SK-N-SH (cell line): ENCODE measurements at regions not wholly inside any gene's neighbourhood (a gene's known extent, or its start where the extent isn't known, plus 50 kb on each side); places are given as distances from the start of the nearest gene placed in this dataset.
"Not testable (repeated sequence)": the region's sequence is repeated elsewhere in the genome, so short reads cannot be mapped to it uniquely, and the experiment has no call there.

ENCODE experiments used
- CTCF ChIA-PET: fragments of 300-600, 350-600 bp; formaldehyde crosslinking; extraction: SDS; loops from one replicate; lab custom pipeline; 2021; lab: Yijun Ruan, JAX
- POLR2A ChIA-PET: fragments of 350-600 bp; sonication (Branson Sonifier 250); formaldehyde crosslinking; extraction: SDS; loops from one replicate; lab custom pipeline; 2020; ENCODE audit warnings: antibody characterized with exemption, inconsistent platforms; lab: Yijun Ruan, JAX
- DNase-seq: peaks from one replicate; pipeline ENCODE4 v3.0.0; 2012
- H2AFZ ChIP-seq: fragments of 200-600 bp; sonication (generic); 2 replicates; pipeline ENCODE4 v1.8.1; 2016; ENCODE audit warnings: antibody characterized with exemption, mild to moderate bottlenecking, low read depth
- H3F3A ChIP-seq: fragments of 200-600 bp; sonication (generic); replicated peaks from 2 replicates; pipeline ENCODE3; 2016; ENCODE audit warnings: antibody characterized with exemption, mild to moderate bottlenecking; ENCODE audit not compliant: insufficient read depth
- H3K27ac ChIP-seq, 2 experiments: fragments of 200-500 bp in 1 of 2; fragments of 200-600 bp in 1 of 2; sonication (Bioruptor generic) in 1 of 2; sonication (generic), shearing (Covaris generic) in 1 of 2; 2 replicates each; pipeline versions ENCODE4 v1.5.1 to v1.6.1; 2014 to 2016; ENCODE audit warnings: low read depth in 2 of 2, inconsistent platforms in 1 of 2, low read length in 1 of 2, mild to moderate bottlenecking in 1 of 2, mixed read lengths in 1 of 2
- H3K27me3 ChIP-seq: fragments of 200-600 bp; sonication (generic), shearing (Covaris generic); 2 replicates; pipeline ENCODE4 v1.6.1; 2016; ENCODE audit warnings: mixed run types; ENCODE audit not compliant: insufficient read depth
- H3K36me3 ChIP-seq, 2 experiments: fragments of 200-500 bp in 1 of 2; fragments of 200-600 bp in 1 of 2; sonication (Bioruptor generic) in 1 of 2; sonication (generic) in 1 of 2; replicated peaks in 1 of 2; 2 replicates each; pipeline versions ENCODE3 to v1.5.1; 2014 to 2016; ENCODE audit warnings: low read length in 1 of 2, mild to moderate bottlenecking in 1 of 2; ENCODE audit not compliant: insufficient read depth in 2 of 2, control insufficient read depth in 1 of 2
- H3K4me1 ChIP-seq, 2 experiments: fragments of 200-500 bp in 1 of 2; fragments of 200-600 bp in 1 of 2; sonication (Bioruptor generic) in 1 of 2; sonication (generic), shearing (Covaris generic) in 1 of 2; 2 replicates each; pipeline versions ENCODE4 v1.5.1 to v1.6.1; 2014 to 2016; ENCODE audit warnings: low read depth in 1 of 2, low read length in 1 of 2, mixed run types in 1 of 2; ENCODE audit not compliant: insufficient read depth in 2 of 2, control insufficient read depth in 1 of 2
- H3K4me2 ChIP-seq: fragments of 200-600 bp; sonication (generic), shearing (Covaris generic); 2 replicates; pipeline ENCODE4 v1.6.1; 2017; ENCODE audit warnings: mixed run types
- H3K4me3 ChIP-seq, 2 experiments: fragments of 200-500 bp in 1 of 2; fragments of 200-600 bp in 1 of 2; sonication (Bioruptor generic) in 1 of 2; sonication (generic), shearing (Covaris generic) in 1 of 2; 2 replicates each; pipeline versions ENCODE4 v1.5.1 to v1.8.1; 2014 to 2016; ENCODE audit warnings: low read depth in 2 of 2, inconsistent platforms in 1 of 2, low read length in 1 of 2, mild to moderate bottlenecking in 1 of 2, mixed read lengths in 1 of 2, moderate library complexity in 1 of 2
- H3K79me2 ChIP-seq: fragments of 200-600 bp; sonication (generic); 2 replicates; pipeline ENCODE4 v1.8.1; 2017; ENCODE audit warnings: mild to moderate bottlenecking; ENCODE audit not compliant: insufficient read depth
- H3K9ac ChIP-seq: fragments of 200-600 bp; sonication (generic); 2 replicates; pipeline ENCODE4 v1.6.1; 2017; ENCODE audit warnings: mixed run types
- H3K9me2 ChIP-seq: fragments of 200-600 bp; sonication (generic); 2 replicates; pipeline ENCODE4 v1.6.1; 2017; ENCODE audit warnings: mixed run types
- H3K9me3 ChIP-seq: fragments of 200-600 bp; sonication (generic); 2 replicates; pipeline ENCODE4 v1.6.1; 2017; ENCODE audit warnings: mixed run types, mild to moderate bottlenecking, moderate library complexity
- H4K20me1 ChIP-seq: fragments of 200-600 bp; sonication (generic); 2 replicates; pipeline ENCODE4 v1.6.1; 2017; ENCODE audit warnings: mild to moderate bottlenecking, mixed run types; ENCODE audit not compliant: insufficient read depth
- EP300 ChIP-seq, 2 experiments: IDR thresholded peaks; 2 replicates each; pipeline versions ENCODE4 v1.4.0 to v1.6.1; 2012; ENCODE audit warnings: borderline replicate concordance in 1 of 2, low read depth in 1 of 2, low read length in 1 of 2
- FOSL2 ChIP-seq: IDR thresholded peaks from 2 replicates; pipeline ENCODE4 v1.4.0; 2012; ENCODE audit warnings: low read depth, mild to moderate bottlenecking, moderate library complexity, borderline replicate concordance
- FOXJ3 ChIP-seq: sonication (generic); formaldehyde crosslinking; IDR thresholded peaks from 2 replicates; pipeline ENCODE4 v1.5.1; 2020; ENCODE audit warnings: mild to moderate bottlenecking, missing genetic modification reagents
- FOXM1 ChIP-seq: IDR thresholded peaks from 2 replicates; pipeline ENCODE4 v1.4.0; 2012; ENCODE audit warnings: low read depth, mild to moderate bottlenecking
- GABPA ChIP-seq: IDR thresholded peaks from 2 replicates; pipeline ENCODE4 v1.4.0; 2012; ENCODE audit warnings: low read depth, mild to moderate bottlenecking
- GATA2 ChIP-seq: sonication (generic); formaldehyde crosslinking; IDR thresholded peaks from 2 replicates; pipeline ENCODE4 v1.5.0; 2020; ENCODE audit warnings: mild to moderate bottlenecking, missing genetic modification reagents
- MXI1 ChIP-seq: IDR thresholded peaks from 2 replicates; pipeline ENCODE4 v1.6.1; 2012; ENCODE audit warnings: mild to moderate bottlenecking, low read depth, low read length, improper control_type of control experiment
- NFIC ChIP-seq: IDR thresholded peaks from 2 replicates; pipeline ENCODE4 v1.4.0; 2012; ENCODE audit warnings: borderline replicate concordance
- POLR2AphosphoS5 ChIP-seq: IDR thresholded peaks from 2 replicates; pipeline ENCODE4 v1.6.1; 2012; ENCODE audit warnings: low read depth, low read length
- RCOR1 ChIP-seq: fragments of 150-350 bp; IDR thresholded peaks from 2 replicates; pipeline ENCODE4 v1.6.1; 2017; ENCODE audit warnings: antibody characterized with exemption, low read length
- RFX5 ChIP-seq: IDR thresholded peaks from 2 replicates; pipeline ENCODE4 v1.6.1; 2012; ENCODE audit warnings: mild to moderate bottlenecking, improper control_type of control experiment, low read length
- RXRA ChIP-seq: IDR thresholded peaks from 2 replicates; pipeline ENCODE4 v1.4.0; 2012; ENCODE audit warnings: low read depth, mild to moderate bottlenecking, borderline replicate concordance
- SIN3A ChIP-seq: IDR thresholded peaks from 2 replicates; pipeline ENCODE4 v1.6.1; 2012; ENCODE audit warnings: low read depth, mild to moderate bottlenecking, low read length, moderate library complexity, borderline replicate concordance
- TAF1 ChIP-seq: IDR thresholded peaks from 2 replicates; pipeline ENCODE4 v1.6.1; 2012; ENCODE audit warnings: low read depth, mild to moderate bottlenecking, low read length, moderate library complexity, borderline replicate concordance
- TCF12 ChIP-seq: IDR thresholded peaks from 2 replicates; pipeline ENCODE4 v1.4.0; 2012
- TEAD4 ChIP-seq: IDR thresholded peaks from 2 replicates; pipeline ENCODE4 v1.4.0; 2012; ENCODE audit warnings: mild to moderate bottlenecking, borderline replicate concordance; ENCODE audit not compliant: insufficient read depth
- WGBS: methylation state at CpG from one replicate; pipeline ENCODE4 v1.1.6; 2017; ENCODE audit warnings: low lambda C conversion rate; 5-methylcytosine and 5-hydroxymethylcytosine counted together
- TF ChIP-seq, protein P1 (sequence below): IDR thresholded peaks from 2 replicates; pipeline ENCODE4 v1.4.0; 2012; ENCODE audit warnings: low read depth
- TF ChIP-seq, protein P2 (sequence below): IDR thresholded peaks from 2 replicates; pipeline ENCODE4; 2012

DNA sequence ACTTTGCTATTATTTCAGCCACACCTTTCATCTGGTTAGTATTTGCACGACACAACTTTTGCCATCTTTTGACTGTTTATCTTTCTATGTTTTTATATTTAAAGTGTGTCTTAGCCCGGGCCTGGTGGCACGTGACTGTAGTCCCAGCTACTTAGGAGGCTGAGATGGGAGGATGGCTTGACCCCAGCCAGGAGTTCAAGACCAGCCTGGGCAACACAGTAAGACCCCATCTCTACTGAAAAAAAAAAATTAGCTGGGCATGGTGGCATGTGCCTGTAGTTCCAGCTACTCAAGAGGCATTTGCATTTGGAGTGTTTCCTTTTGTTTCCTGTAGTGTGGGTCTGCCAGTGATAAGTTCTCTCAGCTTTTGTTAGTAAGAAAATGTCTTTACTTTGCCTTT, 88.7 kb upstream of the GLI2 start:
- no peak for TF ChIP-seq RCOR1
- TF ChIP-seq NFIC, result no peak
- no peak for TF ChIP-seq FOXM1
- TF ChIP-seq POLR2AphosphoS5, result no peak
- no peak for TF ChIP-seq RXRA
- TF ChIP-seq RFX5, result no peak
- TF ChIP-seq FOSL2, result no peak
- no peak for TF ChIP-seq SIN3A
- no peak for TF ChIP-seq GATA2 (CRISPR knock-in tag)
- TF ChIP-seq EP300 (IDR thresholded peaks at IDR 0.05; ENCODE audit: borderline replicate concordance in 1 of 2, low read depth in 1 of 2, low read length in 1 of 2), result no peak
- no peak for TF ChIP-seq TEAD4
- TF ChIP-seq TAF1, result no peak
- no peak for TF ChIP-seq TCF12
- TF ChIP-seq, protein P1, sequence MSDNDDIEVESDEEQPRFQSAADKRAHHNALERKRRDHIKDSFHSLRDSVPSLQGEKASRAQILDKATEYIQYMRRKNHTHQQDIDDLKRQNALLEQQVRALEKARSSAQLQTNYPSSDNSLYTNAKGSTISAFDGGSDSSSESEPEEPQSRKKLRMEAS, result no peak
- no peak for TF ChIP-seq FOXJ3 (CRISPR knock-in tag)
- no peak for TF ChIP-seq GABPA
- TF ChIP-seq, protein P2, sequence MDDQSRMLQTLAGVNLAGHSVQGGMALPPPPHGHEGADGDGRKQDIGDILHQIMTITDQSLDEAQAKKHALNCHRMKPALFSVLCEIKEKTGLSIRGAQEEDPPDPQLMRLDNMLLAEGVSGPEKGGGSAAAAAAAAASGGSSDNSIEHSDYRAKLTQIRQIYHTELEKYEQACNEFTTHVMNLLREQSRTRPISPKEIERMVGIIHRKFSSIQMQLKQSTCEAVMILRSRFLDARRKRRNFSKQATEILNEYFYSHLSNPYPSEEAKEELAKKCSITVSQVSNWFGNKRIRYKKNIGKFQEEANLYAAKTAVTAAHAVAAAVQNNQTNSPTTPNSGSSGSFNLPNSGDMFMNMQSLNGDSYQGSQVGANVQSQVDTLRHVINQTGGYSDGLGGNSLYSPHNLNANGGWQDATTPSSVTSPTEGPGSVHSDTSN, result no peak
- CTCF ChIA-PET, result interaction anchor here (0.7 kb wide), 1 partner anchor 23 kb away, joined by 3 read pairs; no protein-coding TSS in a partner anchor
- no peaks in the 10 kb centered on the region for H3K79me2 ChIP-seq
- H3K9me3 ChIP-seq, result peaks cover 15% of the 10 kb centered on the region
- no peaks in the 10 kb centered on the region for H3K4me1 ChIP-seq
- no peak overlapping the region for H3K4me2 ChIP-seq
- POLR2A ChIA-PET, result no interaction called here
- H3K9ac ChIP-seq, result no peak overlapping the region
- H3K4me3 ChIP-seq, result no peak overlapping the region
- H3K27ac ChIP-seq, result no peak overlapping the region
- no peaks in the 10 kb centered on the region for H3F3A ChIP-seq
- no peaks in the 10 kb centered on the region for H4K20me1 ChIP-seq
- H3K9me2 ChIP-seq, result no peaks in the 10 kb centered on the region
- H2AFZ ChIP-seq, result no peak overlapping the region
- DNase-seq, result no peak
- peaks cover 5% of the 10 kb centered on the region; the same call in 1 of the 2 replicates for H3K27me3 ChIP-seq
- 15% methylated on average over 3 of the region's 3 CpGs for WGBS
- H3K36me3 ChIP-seq, result no peaks in the 10 kb centered on the region

DNA sequence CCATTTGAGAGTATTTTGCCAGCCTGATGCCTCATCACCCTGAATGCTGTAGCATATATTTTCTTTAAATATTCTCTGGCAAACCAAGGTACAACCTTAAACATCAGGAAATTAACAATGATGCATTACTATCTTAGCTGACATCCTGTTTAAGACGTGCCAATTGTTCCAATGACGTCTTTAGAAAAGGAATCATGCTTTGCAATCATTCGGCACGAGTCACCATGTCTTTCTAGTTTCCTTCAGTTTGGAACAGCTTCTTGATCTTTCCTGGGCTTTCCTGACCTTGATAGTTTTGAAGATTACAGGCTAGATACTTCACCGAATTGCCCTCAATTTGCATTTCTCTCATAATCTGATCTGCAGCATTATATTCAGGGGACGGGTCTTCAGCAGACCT, 88.2 kb upstream of the GLI2 start:
- Histone ChIP-seq H3K36me3 (no peaks in the 10 kb centered on the region), H3K9ac (no peak overlapping the region), H3K9me2 (no peaks in the 10 kb centered on the region), H3K9me3 (peaks cover 15% of the 10 kb centered on the region), H3K4me3 (no peak overlapping the region), H3K27ac (no peak overlapping the region), H3K79me2 (no peaks in the 10 kb centered on the region), H3F3A (no peaks in the 10 kb centered on the region), H3K4me1 (no peaks in the 10 kb centered on the region), H2AFZ (no peak overlapping the region), H4K20me1 (no peaks in the 10 kb centered on the region), H3K27me3 (peaks cover 5% of the 10 kb centered on the region; the same call in 1 of the 2 replicates), H3K4me2 (no peak overlapping the region)
- WGBS, result 28% methylated on average over 6 of the region's 6 CpGs
- ChIA-PET POLR2A (no interaction called here), CTCF (interaction anchor here (0.7 kb wide), 2 partner anchors 22 to 357 kb away, joined by 3 read pairs; no protein-coding TSS in a partner anchor)
- DNase-seq, result no peak
- TF ChIP-seq, protein P2, result 0 out of 2 replicates have a peak, but pooled peaks have one; percentile 17
- no peak for TF ChIP-seq MXI1
- TF ChIP-seq, all 33 proteins: peak for 1

DNA sequence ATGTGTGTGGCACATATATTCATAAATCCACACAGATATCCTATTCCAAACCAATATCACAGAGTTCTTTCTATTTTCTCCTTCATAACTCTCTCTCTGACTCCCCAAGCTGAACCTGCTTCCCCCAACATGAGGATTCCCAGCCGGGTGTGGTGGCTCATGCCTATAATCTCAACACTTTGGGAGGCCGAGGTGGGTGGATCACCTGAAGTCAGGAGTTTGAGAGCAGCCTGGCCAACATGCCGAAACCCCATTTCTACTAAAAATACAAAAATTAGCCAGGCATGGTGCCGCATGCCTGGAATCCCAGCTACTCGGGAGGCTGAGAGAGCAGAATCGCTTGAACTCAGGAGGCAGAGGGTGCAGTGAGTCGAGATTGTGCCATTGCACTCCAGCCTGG, 86.3 kb upstream of the GLI2 start:
- H3K36me3 ChIP-seq, H3F3A ChIP-seq, H3K4me1 ChIP-seq, H3K27ac ChIP-seq, H3K4me3 ChIP-seq, H3K79me2 ChIP-seq, H3K9ac ChIP-seq, H3K27me3 ChIP-seq, DNase-seq, H2AFZ ChIP-seq, H3K9me2 ChIP-seq, H3K4me2 ChIP-seq, POLR2A ChIA-PET, H4K20me1 ChIP-seq, CTCF ChIA-PET: not testable (repeated sequence)
- 49% methylated on average over 7 of the region's 7 CpGs for WGBS
- peaks cover 15% of the 10 kb centered on the region for H3K9me3 ChIP-seq
